Endothelial cell of umbilical vein (primary cell): ENCODE measurements at regions not wholly inside any gene's neighbourhood (a gene's known extent, or its start where the extent isn't known, plus 50 kb on each side); places are given as distances from the start of the nearest gene placed in this dataset.

Experiments
- BruUV-seq: library from RNA; stranded (reverse); fragments of 400-500 nt; replicated peaks from 2 replicates; lab custom pipeline; 2021; lab: Mats Ljungman, UMichigan
- CTCF ChIA-PET: fragments of 300-600, 350-600 bp; sonication (Branson Sonifier 250); formaldehyde crosslinking; loops from one replicate; lab custom pipeline; 2021; ENCODE audit warnings: antibody characterized with exemption, inconsistent platforms; lab: Charles Lee
- POLR2A ChIA-PET: fragments of 300-600, 350-600 bp; sonication (Branson Sonifier 250); formaldehyde crosslinking; loops from one replicate; lab custom pipeline; 2021; ENCODE audit warnings: antibody characterized with exemption, inconsistent platforms; lab: Charles Lee
- DNase-seq: peaks from one replicate; pipeline ENCODE4 v3.0.0-alpha.2; 2011; ENCODE audit warnings: low read depth, low spot score
- FAIRE-seq: peaks from 2 replicates; lab custom pipeline; 2011; peaks lifted over from hg19 to GRCh38; lab: Jason Lieb, UNC
- H2AFZ ChIP-seq: 2 replicates; pipeline ENCODE4 v1.6.0; 2012; ENCODE audit warnings: low read depth, low read length, control low read depth, inconsistent platforms
- H3K27ac ChIP-seq: 2 replicates; pipeline ENCODE4 v1.5.1; 2011; ENCODE audit warnings: low read depth, mild to moderate bottlenecking, control low read depth, low read length, moderate library complexity; ENCODE audit not compliant: insufficient read depth
- H3K27me3 ChIP-seq, 2 experiments: 2 replicates each; pipeline versions ENCODE4 v1.6.0 to v1.6.1; 2011; ENCODE audit warnings: low read length in 2 of 2, mixed read lengths in 1 of 2; ENCODE audit not compliant: control insufficient read depth in 2 of 2, insufficient read depth in 2 of 2
- H3K36me3 ChIP-seq, 2 experiments: 2 replicates in 1 of 2; 3 replicates in 1 of 2; pipeline ENCODE4 v1.5.1; 2011; ENCODE audit warnings: low read length in 2 of 2, mild to moderate bottlenecking in 1 of 2, moderate library complexity in 1 of 2; ENCODE audit not compliant: control insufficient read depth in 2 of 2, insufficient read depth in 2 of 2; ENCODE audit errors: extremely low read depth in 1 of 2
- H3K4me1 ChIP-seq: 3 replicates; pipeline ENCODE4 v1.5.1; 2011; ENCODE audit warnings: mild to moderate bottlenecking, low read length; ENCODE audit not compliant: control insufficient read depth, insufficient read depth; ENCODE audit errors: extremely low read depth
- H3K4me2 ChIP-seq: 2 replicates; pipeline ENCODE4 v1.6.1; 2011; ENCODE audit warnings: low read length, control low read depth, mixed read lengths; ENCODE audit not compliant: insufficient read depth
- H3K4me3 ChIP-seq, 3 experiments: fragments of 200-600 bp in 1 of 3; sonication (generic), shearing (Covaris generic) in 1 of 3; replicated peaks in 1 of 3; 2 replicates each; pipeline ENCODE4 v1.5.1; 2011 to 2016; ENCODE audit warnings: control low read depth in 3 of 3, low read length in 3 of 3, mild to moderate bottlenecking in 2 of 3, inconsistent platforms in 1 of 3, low read depth in 1 of 3, moderate library complexity in 1 of 3; ENCODE audit not compliant: insufficient read depth in 1 of 3
- H3K79me2 ChIP-seq: 2 replicates; pipeline ENCODE4 v1.6.0; 2012; ENCODE audit warnings: low read length, inconsistent platforms; ENCODE audit not compliant: control insufficient read depth, insufficient read depth
- H3K9ac ChIP-seq: replicated peaks from 2 replicates; pipeline ENCODE3; 2011; ENCODE audit warnings: low read length, control low read depth; ENCODE audit not compliant: insufficient read depth; ENCODE audit errors: extremely low read depth
- H3K9me1 ChIP-seq: replicated peaks from 3 replicates; pipeline ENCODE4 v1.6.0; 2011; ENCODE audit warnings: mild to moderate bottlenecking, low read length; ENCODE audit not compliant: control insufficient read depth, insufficient read depth; ENCODE audit errors: extremely low read depth
- H3K9me3 ChIP-seq: replicated peaks from 2 replicates; pipeline ENCODE4 v1.5.1; 2012; ENCODE audit warnings: low read length, inconsistent platforms; ENCODE audit not compliant: control insufficient read depth, insufficient read depth
- H4K20me1 ChIP-seq: replicated peaks from 2 replicates; pipeline ENCODE3; 2011; ENCODE audit warnings: mild to moderate bottlenecking, low read length; ENCODE audit not compliant: control insufficient read depth, insufficient read depth; ENCODE audit errors: extremely low read depth
- CTCF ChIP-seq, 2 donors: IDR thresholded peaks; 1 replicate in 1 of 2; 2 replicates in 1 of 2; pipeline ENCODE4 v1.5.1; 2011; ENCODE audit warnings: low read length in 2 of 2, mild to moderate bottlenecking in 2 of 2, moderate library complexity in 2 of 2, control low read depth in 1 of 2, inconsistent platforms in 1 of 2, low read depth in 1 of 2; ENCODE audit not compliant: insufficient read depth in 1 of 2; ENCODE audit errors: extremely low read depth in 1 of 2
- EZH2 ChIP-seq: IDR thresholded peaks from 2 replicates; pipeline ENCODE4 v1.6.1; 2012; ENCODE audit warnings: borderline replicate concordance, low read depth, mild to moderate bottlenecking, moderate library complexity, low read length, inconsistent platforms; ENCODE audit not compliant: severe bottlenecking
- FOS ChIP-seq: IDR thresholded peaks from 2 replicates; pipeline ENCODE4 v1.6.1; 2011; ENCODE audit warnings: mild to moderate bottlenecking, low read length, moderate library complexity, borderline replicate concordance; ENCODE audit not compliant: insufficient read depth
- GATA2 ChIP-seq: IDR thresholded peaks from 2 replicates; pipeline ENCODE4 v1.7.0; 2011; ENCODE audit warnings: low read depth, mild to moderate bottlenecking, moderate library complexity, mixed read lengths, low read length; ENCODE audit not compliant: insufficient read length, insufficient read depth
- JUN ChIP-seq: IDR thresholded peaks from 2 replicates; pipeline ENCODE4 v1.6.1; 2011; ENCODE audit warnings: borderline replicate concordance, low read depth; ENCODE audit not compliant: insufficient read length, insufficient read depth
- MAX ChIP-seq: IDR thresholded peaks from 2 replicates; pipeline ENCODE4 v1.6.1; 2011; ENCODE audit not compliant: insufficient read depth, insufficient read length
- MYC ChIP-seq: IDR thresholded peaks from one replicate; pipeline ENCODE4 v1.6.1; 2011; ENCODE audit warnings: mild to moderate bottlenecking, low read depth, low read length
- POLR2A ChIP-seq: IDR thresholded peaks from 2 replicates; pipeline ENCODE4 v1.6.1; 2012; ENCODE audit warnings: low read depth, mild to moderate bottlenecking, control low read depth, low read length
- POLR2AphosphoS5 ChIP-seq: IDR thresholded peaks from 2 replicates; pipeline ENCODE4 v1.6.1; 2012; ENCODE audit warnings: low read depth, mild to moderate bottlenecking, control low read depth, low read length, moderate library complexity; ENCODE audit not compliant: insufficient read depth
- dilution Hi-C: fragments of 300-500 bp; cut with MboI; formaldehyde crosslinking; loops from one replicate; pipeline ENCODE4 v1.15.0; 2019; ENCODE audit warnings: low sequenced_read_pairs; ENCODE audit not compliant: extremely low pct_ligation_motif_present
- intact Hi-C: fragments of 100-400 bp; cut with micrococcal nuclease; formaldehyde crosslinking; loops from one replicate; pipeline ENCODE4 v1.10.0; 2022

GRCh38 chr4:149141391-149141790 lies 674.3 kb downstream of the IQCM start:
- no peaks in the 10 kb centered on the region for H3K4me1 ChIP-seq
- DNase-seq (no peak), FAIRE-seq (no peak)
- H3K9ac ChIP-seq: no peak overlapping the region
- no peak overlapping the region for H2AFZ ChIP-seq
- no peaks in the 10 kb centered on the region for H3K79me2 ChIP-seq
- no peaks in the 10 kb centered on the region for H3K9me3 ChIP-seq
- POLR2A ChIA-PET: no interaction called here
- no peak overlapping the region for H3K27ac ChIP-seq
- no peak overlapping the region for H3K4me3 ChIP-seq
- H3K27me3 ChIP-seq: no peaks in the 10 kb centered on the region
- BruUV-seq: no TSS peak
- intact Hi-C loops: no loop called here
- TF ChIP-seq CTCF (IDR thresholded peaks at IDR 0.05; ENCODE audit: extremely low read depth in 1 of 2, insufficient read depth in 1 of 2, low read depth in 1 of 2, low read length in 2 of 2) (no peak), MAX (no peak), GATA2 (no peak), FOS (no peak), POLR2AphosphoS5 (no peak), JUN (no peak), POLR2A (no peak), EZH2 (no peak), MYC (no peak)
- no peaks in the 10 kb centered on the region for H3K36me3 ChIP-seq
- dilution Hi-C loops: no loop called here
- CTCF ChIA-PET: interaction anchor here (1.5 kb wide), 1 partner anchor 27 kb away, joined by 3 read pairs; no protein-coding TSS in a partner anchor
- no peak overlapping the region for H3K4me2 ChIP-seq
- no peaks in the 10 kb centered on the region for H3K9me1 ChIP-seq
- H4K20me1 ChIP-seq: no peaks in the 10 kb centered on the region
